Inflammatory macrophage treated with lipopolysaccharide for 4 hours (primary cell): ENCODE measurements at regions not wholly inside any gene's neighbourhood (a gene's known extent, or its start where the extent isn't known, plus 50 kb on each side); places are given as distances from the start of the nearest gene placed in this dataset.

Experiments
- DNase-seq: peaks from one replicate; pipeline ENCODE4 v3.0.0-alpha.2; 2020

- no peak for DNase-seq
Measured at GRCh38 chr3:189502256-189502655, 128.9 kb upstream of the TP63 start.

- DNase-seq: no peak
Measured at GRCh38 chr3:189502676-189503257, 128.4 kb upstream of the TP63 start.

GRCh38 chr3:189507856-189508255 lies 123.3 kb upstream of the TP63 start:
- no peak for DNase-seq

GRCh38 chr3:189508784-189509501 lies 122.2 kb upstream of the TP63 start:
- no peak for DNase-seq

- no peak for DNase-seq
Measured at GRCh38 chr3:189512039-189512438, 119.2 kb upstream of the TP63 start.

GRCh38 chr3:189512821-189513220 lies 118.4 kb upstream of the TP63 start:
- no peak for DNase-seq

- no peak for DNase-seq
Measured at GRCh38 chr3:189513281-189514117, 117.7 kb upstream of the TP63 start.

- no peak for DNase-seq
Measured at GRCh38 chr3:189516039-189516438, 115.2 kb upstream of the TP63 start.

GRCh38 chr3:189517981-189518380 lies 113.2 kb upstream of the TP63 start:
- DNase-seq: no peak

GRCh38 chr3:189519458-189519857 lies 111.7 kb upstream of the TP63 start:
- no peak for DNase-seq

- no peak for DNase-seq
Measured at GRCh38 chr3:189529468-189529867, 101.7 kb upstream of the TP63 start.

- no peak for DNase-seq
Measured at GRCh38 chr3:189529889-189530471, 101.2 kb upstream of the TP63 start.

GRCh38 chr3:189530822-189531221 lies 100.4 kb upstream of the TP63 start:
- no peak for DNase-seq

- DNase-seq: no peak
Measured at GRCh38 chr3:189531271-189531670, 99.9 kb upstream of the TP63 start.

GRCh38 chr3:189534531-189534930 lies 96.7 kb upstream of the TP63 start:
- no peak for DNase-seq

GRCh38 chr3:189537135-189537534 lies 94.1 kb upstream of the TP63 start:
- DNase-seq: no peak

- DNase-seq: no peak
Measured at GRCh38 chr3:189547448-189547847, 83.7 kb upstream of the TP63 start.

GRCh38 chr3:189548053-189548452 lies 83.1 kb upstream of the TP63 start:
- no peak for DNase-seq

- no peak for DNase-seq
Measured at GRCh38 chr3:189551007-189551406, 80.2 kb upstream of the TP63 start.

GRCh38 chr3:189554868-189555557 lies 76.2 kb upstream of the TP63 start:
- DNase-seq: no peak

- no peak for DNase-seq
Measured at GRCh38 chr3:189555558-189555881, 75.7 kb upstream of the TP63 start.

- DNase-seq: no peak
Measured at GRCh38 chr3:189557824-189558223, 73.4 kb upstream of the TP63 start.

GRCh38 chr3:189561256-189561655 lies 69.9 kb upstream of the TP63 start:
- no peak for DNase-seq
